ENCODE measurements at regions not wholly inside any gene's neighbourhood (a gene's known extent, or its start where the extent isn't known, plus 50 kb on each side); places are given as distances from the start of the nearest gene placed in this dataset.

- intact Hi-C loops (cut with DNase I; ENCODE audit: low total_unique reads): no loop called here
- TF ChIP-seq POLR2A (IDR thresholded peaks at IDR 0.05) (no peak), POLR2AphosphoS5 (IDR thresholded peaks at IDR 0.05) (no peak), CTCF (IDR thresholded peaks at IDR 0.05) (no peak)
Observed at GRCh38 chr19:30293051-30293785, 79.0 kb upstream of the ZNF536 start.

GRCh38 chr19:30297969-30298368 is 74.2 kb upstream of the ZNF536 start:
- Histone ChIP-seq H3K4me3 (no peak overlapping the region), H3K27ac (no peak overlapping the region), H3K4me1 (no peaks in the 10 kb centered on the region), H3K36me3 (no peaks in the 10 kb centered on the region), H3K9me3 (no peaks in the 10 kb centered on the region), H3K27me3 (peaks cover 0 to 7% of the 10 kb centered on the region in 2 donors)
- DNase-seq (ENCODE audit: low spot score in 2 of 2): no peak
- intact Hi-C loops (cut with DNase I; ENCODE audit: low total_unique reads): no loop called here
- no peak for TF ChIP-seq POLR2AphosphoS5 (IDR thresholded peaks at IDR 0.05)
- TF ChIP-seq POLR2A (IDR thresholded peaks at IDR 0.05): no peak
- no peak for TF ChIP-seq CTCF (IDR thresholded peaks at IDR 0.05)

More at GRCh38 chr19:30293051-30293785, 79.0 kb upstream of the ZNF536 start:
- DNase-seq (ENCODE audit: low spot score in 2 of 2): no peak
- Histone ChIP-seq H3K4me3 (no peak overlapping the region), H3K9me3 (no peaks in the 10 kb centered on the region), H3K27ac (no peak overlapping the region), H3K4me1 (no peaks in the 10 kb centered on the region), H3K36me3 (no peaks in the 10 kb centered on the region), H3K27me3 (peaks cover 0 to 7% of the 10 kb centered on the region in 2 donors)

GRCh38 chr19:30303131-30303654 is 69.0 kb upstream of the ZNF536 start:
- Histone ChIP-seq H3K27ac (no peak overlapping the region), H3K9me3 (no peaks in the 10 kb centered on the region), H3K4me3 (no peak overlapping the region), H3K4me1 (no peaks in the 10 kb centered on the region), H3K36me3 (no peaks in the 10 kb centered on the region), H3K27me3 (no peaks in the 10 kb centered on the region)
- DNase-seq (ENCODE audit: low spot score in 2 of 2): no peak
- TF ChIP-seq POLR2AphosphoS5 (IDR thresholded peaks at IDR 0.05) (no peak), POLR2A (IDR thresholded peaks at IDR 0.05) (no peak), CTCF (IDR thresholded peaks at IDR 0.05) (no peak)
- intact Hi-C loops (cut with DNase I; ENCODE audit: low total_unique reads): no loop called here

GRCh38 chr19:30304540-30304939 is 67.6 kb upstream of the ZNF536 start:
- Histone ChIP-seq H3K36me3 (no peaks in the 10 kb centered on the region), H3K27me3 (no peaks in the 10 kb centered on the region), H3K4me3 (no peak overlapping the region), H3K9me3 (no peaks in the 10 kb centered on the region), H3K4me1 (no peaks in the 10 kb centered on the region), H3K27ac (no peak overlapping the region)
- intact Hi-C loops (cut with DNase I; ENCODE audit: low total_unique reads): no loop called here
- DNase-seq (ENCODE audit: low spot score in 2 of 2): no peak
- TF ChIP-seq POLR2AphosphoS5 (IDR thresholded peaks at IDR 0.05): no peak
- no peak for TF ChIP-seq CTCF (IDR thresholded peaks at IDR 0.05)
- no peak for TF ChIP-seq POLR2A (IDR thresholded peaks at IDR 0.05)

GRCh38 chr19:30305346-30306060 is 66.7 kb upstream of the ZNF536 start:
- Histone ChIP-seq H3K27ac (no peak overlapping the region), H3K9me3 (no peaks in the 10 kb centered on the region), H3K4me3 (no peak overlapping the region), H3K4me1 (no peaks in the 10 kb centered on the region), H3K27me3 (no peaks in the 10 kb centered on the region), H3K36me3 (no peaks in the 10 kb centered on the region)
- TF ChIP-seq CTCF (IDR thresholded peaks at IDR 0.05): no peak
- TF ChIP-seq POLR2AphosphoS5 (IDR thresholded peaks at IDR 0.05): no peak
- TF ChIP-seq POLR2A (IDR thresholded peaks at IDR 0.05): no peak
- DNase-seq (ENCODE audit: low spot score in 2 of 2): no peak
- intact Hi-C loops (cut with DNase I; ENCODE audit: low total_unique reads): no loop called here
